A673 (cell line): ENCODE measurements at regions not wholly inside any gene's neighbourhood (a gene's known extent, or its start where the extent isn't known, plus 50 kb on each side); places are given as distances from the start of the nearest gene placed in this dataset.

ENCODE experiments used
- BruUV-seq: library from RNA; stranded (reverse); fragments of 400-500 nt; replicated peaks from 2 replicates; lab custom pipeline; 2021; lab: Mats Ljungman, UMichigan
- CTCF ChIA-PET: fragments of 300-600 bp; sonication (Branson Sonifier 250); formaldehyde crosslinking; loops from one replicate; lab custom pipeline; 2022; ENCODE audit warnings: antibody characterized with exemption; lab: Charles Lee
- POLR2A ChIA-PET: fragments of 300-600 bp; sonication (Branson Sonifier 250); formaldehyde crosslinking; loops from one replicate; lab custom pipeline; 2022; ENCODE audit warnings: antibody characterized with exemption; ENCODE audit not compliant: low non-redundant PET; lab: Charles Lee
- DNase-seq: peaks from one replicate; pipeline ENCODE4 v3.0.0-alpha.2; 2015; ENCODE audit warnings: low spot score
- H3K27ac ChIP-seq: fragments of 200-600 bp; sonication (generic); 2 replicates; pipeline ENCODE4 v1.5.1; 2016; ENCODE audit warnings: mixed run types, low read depth, mild to moderate bottlenecking, mixed read lengths, antibody characterized with exemption, low read length; ENCODE audit not compliant: poor library complexity, severe bottlenecking
- H3K27me3 ChIP-seq: fragments of 200-600 bp; sonication (generic); replicated peaks from 2 replicates; pipeline ENCODE4 v1.6.1; 2017; ENCODE audit warnings: mixed run types, low read depth, mild to moderate bottlenecking, mixed read lengths, antibody characterized with exemption, low read length; ENCODE audit not compliant: insufficient read depth, poor library complexity
- H3K36me3 ChIP-seq: fragments of 200-600 bp; sonication (generic); 2 replicates; pipeline ENCODE4 v1.6.1; 2016; ENCODE audit warnings: mixed run types, mild to moderate bottlenecking, mixed read lengths, antibody characterized with exemption, low read length; ENCODE audit not compliant: insufficient read depth, poor library complexity, severe bottlenecking
- H3K4me1 ChIP-seq: fragments of 200-600 bp; sonication (generic); 2 replicates; pipeline ENCODE4 v1.6.1; 2017; ENCODE audit warnings: mixed run types, mild to moderate bottlenecking, mixed read lengths, antibody characterized with exemption, low read length; ENCODE audit not compliant: insufficient read depth, poor library complexity, severe bottlenecking
- H3K4me3 ChIP-seq: fragments of 200-600 bp; sonication (generic); 2 replicates; pipeline ENCODE4 v1.5.1; 2016; ENCODE audit warnings: low read depth, mixed run types, mild to moderate bottlenecking, mixed read lengths, low read length; ENCODE audit not compliant: poor library complexity, severe bottlenecking
- H3K9me3 ChIP-seq: fragments of 200-600 bp; sonication (generic); 2 replicates; pipeline ENCODE4 v1.6.1; 2016; ENCODE audit warnings: mixed run types, low read depth, mild to moderate bottlenecking, mixed read lengths, antibody characterized with exemption, low read length; ENCODE audit not compliant: poor library complexity, severe bottlenecking
- CTCF ChIP-seq: fragments of 300-800, 200-600 bp; sonication (generic); conservative IDR thresholded peaks from 2 replicates; pipeline ENCODE4 v1.5.1; 2017; ENCODE audit warnings: low read depth, mild to moderate bottlenecking, antibody characterized with exemption, low read length, moderate library complexity, mixed read lengths
- EZH2 ChIP-seq: fragments of 200-600 bp; sonication (generic); IDR thresholded peaks from 2 replicates; pipeline ENCODE4 v1.6.1; 2017; ENCODE audit warnings: borderline replicate concordance, low read depth, mild to moderate bottlenecking, mixed read lengths, antibody characterized with exemption, low read length; ENCODE audit not compliant: poor library complexity, severe bottlenecking
- intact Hi-C: fragments of 100-400 bp; cut with micrococcal nuclease; formaldehyde crosslinking; loops from one replicate; pipeline ENCODE4 v1.10.0; 2022; ENCODE audit not compliant: unreplicated experiment

- POLR2A ChIA-PET = no interaction called here
- Histone ChIP-seq H3K4me3 (no peak overlapping the region), H3K36me3 (no peaks in the 10 kb centered on the region), H3K27ac (no peak overlapping the region), H3K4me1 (no peaks in the 10 kb centered on the region), H3K9me3 (no peaks in the 10 kb centered on the region), H3K27me3 (no peaks in the 10 kb centered on the region)
- no peak for TF ChIP-seq EZH2
- no peak for TF ChIP-seq CTCF
- intact Hi-C loops = no loop called here
- CTCF ChIA-PET = no interaction called here
- BruUV-seq = no TSS peak
- no peak for DNase-seq
Measured at GRCh38 chr6:106736502-106736901, 107.1 kb downstream of the QRSL1 start.

GRCh38 chr6:106735828-106736227 lies 106.5 kb downstream of the QRSL1 start:
- ChIA-PET POLR2A (no interaction called here), CTCF (interaction anchor here (0.6 kb wide), 1 partner anchor 383 kb away, joined by 3 read pairs; no protein-coding TSS in a partner anchor)
- DNase-seq = no peak
- Histone ChIP-seq H3K27me3 (no peaks in the 10 kb centered on the region), H3K36me3 (no peaks in the 10 kb centered on the region), H3K27ac (no peak overlapping the region), H3K4me3 (no peak overlapping the region), H3K4me1 (no peaks in the 10 kb centered on the region), H3K9me3 (no peaks in the 10 kb centered on the region)
- BruUV-seq = no TSS peak
- no peak for TF ChIP-seq CTCF
- TF ChIP-seq EZH2 = no peak
- intact Hi-C loops = no loop called here

- no peak overlapping the region for H3K4me3 ChIP-seq
- TF ChIP-seq CTCF = no peak
- TF ChIP-seq EZH2 = no peak
- intact Hi-C loops = no loop called here
- no TSS peak for BruUV-seq
- H3K27ac ChIP-seq = no peak overlapping the region
- ChIA-PET CTCF (no interaction called here), POLR2A (no interaction called here)
- H3K27me3 ChIP-seq = no peaks in the 10 kb centered on the region
- no peak for DNase-seq
- H3K4me1 ChIP-seq = no peaks in the 10 kb centered on the region
- H3K36me3 ChIP-seq = no peaks in the 10 kb centered on the region
- no peaks in the 10 kb centered on the region for H3K9me3 ChIP-seq
Measured at GRCh38 chr6:106735136-106735633, 105.8 kb downstream of the QRSL1 start.
